ENCODE measurements at regions not wholly inside any gene's neighbourhood (a gene's known extent, or its start where the extent isn't known, plus 50 kb on each side); places are given as distances from the start of the nearest gene placed in this dataset.
"Not testable (repeated sequence)": the region's sequence is repeated elsewhere in the genome, so short reads cannot be mapped to it uniquely, and the experiment has no call there.

- DNase-seq: no peak
These were observed 650.0 kb upstream of the STXBP6 start for GRCh38 chr14:25699981-25700380.

GRCh38 chr14:25698111-25698510, 648.2 kb upstream of the STXBP6 start:
- DNase-seq: no peak

DNA sequence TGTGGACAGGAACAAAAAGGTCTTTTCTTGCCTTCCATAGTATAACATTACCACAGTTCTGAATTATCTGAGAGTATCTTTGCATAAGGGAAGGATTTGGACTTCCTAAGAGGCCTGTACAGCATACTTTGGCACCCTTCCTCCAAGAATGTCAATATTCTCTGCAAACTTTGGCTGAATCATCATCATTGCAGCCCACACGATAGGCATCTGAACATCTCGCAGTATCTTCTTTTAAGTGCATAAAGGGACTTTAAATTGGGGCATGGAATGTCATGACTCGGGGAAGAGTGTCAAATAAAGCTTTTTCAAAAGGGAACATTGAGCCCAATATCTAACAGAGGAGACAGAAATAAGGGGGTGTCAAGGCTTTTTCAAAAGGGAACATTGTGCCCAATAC, 646.2 kb upstream of the STXBP6 start:
- DNase-seq: no peak

- no peak for DNase-seq
These were observed 635.1 kb upstream of the STXBP6 start for GRCh38 chr14:25685004-25685403.

DNA sequence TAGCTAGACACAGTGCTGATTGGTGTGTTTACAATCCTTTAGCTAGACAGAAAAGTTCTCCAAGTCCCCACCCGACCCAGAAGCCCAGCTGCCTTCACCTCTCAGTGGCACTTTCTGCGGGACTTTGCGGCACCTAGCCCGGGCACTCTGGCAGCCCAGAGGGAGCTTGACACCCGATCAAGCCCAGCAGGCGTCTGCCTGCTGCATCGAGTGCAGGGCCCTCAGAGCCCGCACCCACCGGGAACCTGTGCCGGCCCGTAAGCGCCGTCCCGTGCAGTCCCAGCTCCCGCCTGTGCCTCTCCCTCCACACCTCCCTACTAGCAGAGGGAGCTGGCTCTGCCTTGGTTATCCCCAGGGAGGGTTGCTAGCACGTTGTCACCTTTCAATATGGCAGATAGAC, 631.0 kb upstream of the STXBP6 start:
- DNase-seq: no peak

DNA sequence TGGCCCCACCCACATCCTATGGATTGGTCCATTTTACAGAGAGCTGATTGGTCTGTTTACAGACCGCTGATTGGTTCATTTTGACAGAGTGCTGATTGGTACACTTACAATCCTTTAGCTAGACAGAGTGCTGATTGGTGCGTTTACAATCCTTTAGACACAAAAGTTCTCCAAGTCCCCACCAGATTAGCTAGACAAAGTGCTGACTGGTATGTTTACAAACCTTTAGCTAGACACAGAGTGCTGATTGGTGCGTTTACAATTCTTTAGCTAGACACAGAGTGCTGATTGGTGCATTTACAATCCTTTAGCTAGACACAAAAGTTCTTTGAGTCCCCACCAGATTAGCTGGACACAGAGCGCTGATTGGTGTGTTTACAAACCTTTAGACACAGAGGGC, 630.6 kb upstream of the STXBP6 start:
- DNase-seq: not testable (repeated sequence)

DNA sequence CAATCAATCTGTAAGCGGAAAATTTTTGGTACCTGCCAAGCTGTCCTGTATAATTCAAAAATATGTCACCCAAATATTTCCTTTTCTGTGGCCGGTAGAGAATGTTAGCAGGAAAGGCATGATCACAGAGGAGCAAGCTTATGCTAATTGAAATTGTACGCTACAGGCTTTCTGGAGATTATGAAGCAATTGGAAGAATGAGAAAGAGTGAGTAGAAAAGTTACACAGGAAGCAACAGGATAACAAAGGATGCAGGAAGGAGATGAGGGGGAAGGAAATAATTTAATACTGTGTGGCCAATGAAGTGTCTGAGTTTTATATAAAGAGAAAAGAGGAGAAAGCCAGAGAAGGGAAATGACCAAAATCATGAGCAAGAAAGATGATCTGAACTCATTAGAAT, 627.2 kb upstream of the STXBP6 start:
- DNase-seq: no peak

DNA sequence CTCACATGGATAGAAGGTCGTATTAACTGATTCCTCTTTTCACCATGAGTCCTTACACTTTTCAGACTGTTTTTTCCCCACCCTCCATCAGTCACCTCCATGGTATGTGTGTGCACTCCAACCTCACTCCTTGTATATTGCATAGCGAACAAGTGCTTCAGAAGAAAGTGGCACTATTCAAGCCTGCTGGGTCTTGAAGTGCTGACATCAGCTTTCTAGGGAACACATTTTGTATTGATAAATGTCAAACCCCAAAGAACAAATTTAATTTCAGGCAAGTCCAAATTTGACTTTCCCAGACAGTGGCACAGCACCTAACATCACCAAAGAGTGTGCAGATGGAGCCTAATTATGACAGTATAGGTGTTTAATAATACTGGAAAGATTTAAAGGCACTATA, 617.4 kb upstream of the STXBP6 start:
- DNase-seq: no peak

DNA sequence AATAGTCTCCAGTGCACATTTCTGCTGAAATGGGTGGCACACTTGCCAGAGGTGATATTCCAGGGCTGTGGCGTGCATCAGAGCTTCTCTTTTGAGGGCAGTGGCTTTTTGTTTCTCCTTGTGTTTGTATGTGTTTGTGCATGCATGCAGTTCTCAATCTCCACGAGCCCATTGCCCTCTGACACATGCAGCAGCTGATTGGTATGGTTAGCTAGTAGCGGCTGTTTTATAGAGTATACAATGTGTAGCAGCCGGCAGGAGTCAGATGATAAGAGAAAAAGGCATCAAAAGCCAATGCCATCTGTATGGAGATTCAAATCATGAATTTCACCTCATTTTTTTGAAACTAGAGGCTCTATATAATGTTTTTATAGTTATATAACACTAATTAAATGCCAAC, 616.9 kb upstream of the STXBP6 start:
- DNase-seq: no peak

DNA sequence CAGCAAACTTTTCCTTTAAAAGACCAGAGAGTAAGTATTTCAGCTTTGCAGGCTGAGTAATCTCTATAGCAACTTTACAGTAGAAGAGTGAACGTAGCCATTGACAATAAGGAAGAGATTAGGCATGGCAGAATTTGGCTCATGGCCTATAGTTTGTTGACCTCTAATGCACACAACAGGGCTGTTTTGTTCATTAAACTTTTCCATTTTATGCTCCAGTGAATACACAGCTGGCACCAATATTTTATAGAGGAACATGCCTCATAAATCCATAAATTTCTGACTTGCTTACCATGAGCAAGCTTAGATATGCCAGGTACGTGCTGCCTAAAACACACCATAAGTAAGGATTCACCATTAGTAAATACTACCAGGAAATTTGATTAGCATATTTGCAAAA, 609.0 kb upstream of the STXBP6 start:
- DNase-seq: no peak

GRCh38 chr14:25630447-25630846, 580.5 kb upstream of the STXBP6 start:
- no peak for DNase-seq

DNA sequence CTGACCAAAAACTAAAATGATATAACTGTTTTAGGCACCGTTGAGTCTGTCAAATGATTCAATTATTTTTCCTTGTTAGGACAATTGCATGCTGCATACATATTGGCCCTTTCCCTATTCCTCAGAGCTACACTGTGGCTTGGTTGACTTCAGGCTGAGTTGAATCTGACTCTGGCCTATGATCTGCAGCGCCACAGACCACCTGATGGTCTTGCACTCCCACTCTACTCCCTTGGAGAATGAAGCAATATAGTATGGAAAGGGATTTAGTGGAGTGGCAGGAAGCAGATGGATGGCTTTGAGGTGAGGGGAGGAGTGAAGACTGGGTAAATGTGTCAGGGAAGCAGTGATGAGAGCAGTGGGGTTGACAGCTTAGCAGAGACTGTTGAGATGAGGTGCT, 579.0 kb upstream of the STXBP6 start:
- DNase-seq: no peak

DNA sequence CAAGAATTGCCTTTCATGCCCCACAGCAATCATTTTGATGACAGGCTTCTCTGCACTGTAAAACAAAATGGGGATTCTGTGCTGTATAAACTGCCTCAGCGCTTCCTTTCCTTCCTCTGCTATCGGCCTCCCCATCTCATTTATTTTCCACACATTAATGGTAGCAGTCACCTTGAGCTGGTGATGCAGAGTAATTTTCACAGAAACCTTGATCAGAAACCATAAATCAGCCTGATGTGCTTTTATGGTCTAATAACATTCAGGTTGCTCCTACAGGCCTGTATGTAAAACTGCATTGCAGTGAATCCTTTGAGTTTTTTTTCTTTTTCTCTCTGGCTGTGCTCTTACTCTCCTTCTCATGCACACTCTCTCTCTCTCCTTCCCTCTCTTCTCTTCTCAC, 578.4 kb upstream of the STXBP6 start:
- DNase-seq: peak; percentile 6

DNA sequence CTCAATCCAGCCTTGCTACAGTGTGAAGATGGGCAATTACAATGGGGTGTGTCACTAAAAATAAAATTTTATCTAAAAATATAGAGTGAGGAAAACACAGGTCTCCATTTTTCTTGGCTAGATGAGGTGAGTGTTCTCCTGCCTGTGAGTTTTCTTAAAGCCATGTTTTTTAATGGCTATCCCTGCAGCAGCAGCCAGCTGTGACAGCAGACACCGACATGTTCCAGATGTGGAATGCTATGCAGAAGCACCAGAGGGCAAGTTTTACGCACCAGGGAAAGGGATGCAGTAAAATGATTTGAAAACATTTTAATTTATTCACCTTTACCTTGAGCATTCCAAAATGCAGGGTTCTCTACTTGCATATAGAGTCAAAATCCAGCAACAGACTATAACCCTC, 577.0 kb upstream of the STXBP6 start:
- no peak for DNase-seq

DNA sequence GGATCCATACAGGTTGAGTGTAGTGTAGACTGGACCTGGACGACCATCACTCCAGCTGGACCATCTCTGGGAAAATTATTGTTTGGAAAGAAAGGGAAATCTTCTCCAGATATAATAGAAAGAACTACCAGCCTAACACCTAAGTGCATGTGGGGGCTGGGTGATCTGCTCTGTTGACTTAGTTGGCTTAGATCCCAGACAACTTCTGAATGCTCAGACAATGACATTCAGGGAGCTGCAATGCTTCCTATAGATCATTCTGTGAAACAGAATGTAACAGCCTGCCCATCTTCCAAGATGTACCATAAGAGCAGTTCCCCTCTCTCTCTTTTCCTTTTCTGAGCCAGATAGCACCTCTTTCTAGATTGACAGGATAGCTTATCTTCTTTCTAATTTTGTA, 572.8 kb upstream of the STXBP6 start:
- no peak for DNase-seq

- DNase-seq: no peak
These were observed 570.6 kb upstream of the STXBP6 start for GRCh38 chr14:25620515-25620914.

GRCh38 chr14:25615174-25615573, 565.2 kb upstream of the STXBP6 start:
- DNase-seq: no peak

GRCh38 chr14:25607192-25607591, 557.2 kb upstream of the STXBP6 start:
- no peak for DNase-seq

DNA sequence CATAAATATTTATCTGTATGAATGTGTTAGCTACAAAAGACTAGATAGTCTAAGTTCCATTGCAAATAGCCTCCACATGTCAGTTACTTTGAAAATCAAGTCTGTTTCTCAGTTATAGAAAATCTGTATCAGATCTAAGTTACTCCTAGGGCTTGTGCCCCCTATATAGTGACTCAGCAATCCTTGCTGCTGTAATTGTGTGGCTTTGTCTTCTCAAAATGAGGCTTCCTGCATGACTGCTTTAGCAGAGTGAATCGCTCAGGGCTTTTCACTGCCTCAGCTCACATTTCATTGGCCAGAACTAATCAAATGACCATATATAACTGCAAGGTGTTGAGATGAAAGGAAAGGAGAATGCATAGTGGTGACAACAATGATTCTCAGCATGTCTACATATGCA, 552.2 kb upstream of the STXBP6 start:
- DNase-seq: no peak

DNA sequence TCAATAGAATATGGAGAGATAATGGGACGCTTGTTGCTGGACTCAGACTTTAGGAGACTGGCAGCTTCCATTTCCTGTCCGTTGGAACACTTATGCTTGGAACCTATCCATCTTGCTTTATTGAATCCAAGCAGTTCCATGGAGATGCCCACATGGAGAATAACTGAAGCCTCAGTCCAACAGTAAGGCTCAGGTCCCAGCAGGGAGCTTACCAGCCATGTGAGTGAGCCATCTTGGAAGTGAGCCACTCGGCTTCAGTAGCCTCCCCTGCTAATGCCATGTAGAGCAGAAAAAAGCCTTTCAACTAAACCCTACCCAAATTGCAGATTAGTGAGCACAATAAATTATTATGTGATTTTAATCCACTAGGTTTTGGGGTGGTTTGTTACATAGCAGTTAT, 538.8 kb upstream of the STXBP6 start:
- DNase-seq: no peak

DNA sequence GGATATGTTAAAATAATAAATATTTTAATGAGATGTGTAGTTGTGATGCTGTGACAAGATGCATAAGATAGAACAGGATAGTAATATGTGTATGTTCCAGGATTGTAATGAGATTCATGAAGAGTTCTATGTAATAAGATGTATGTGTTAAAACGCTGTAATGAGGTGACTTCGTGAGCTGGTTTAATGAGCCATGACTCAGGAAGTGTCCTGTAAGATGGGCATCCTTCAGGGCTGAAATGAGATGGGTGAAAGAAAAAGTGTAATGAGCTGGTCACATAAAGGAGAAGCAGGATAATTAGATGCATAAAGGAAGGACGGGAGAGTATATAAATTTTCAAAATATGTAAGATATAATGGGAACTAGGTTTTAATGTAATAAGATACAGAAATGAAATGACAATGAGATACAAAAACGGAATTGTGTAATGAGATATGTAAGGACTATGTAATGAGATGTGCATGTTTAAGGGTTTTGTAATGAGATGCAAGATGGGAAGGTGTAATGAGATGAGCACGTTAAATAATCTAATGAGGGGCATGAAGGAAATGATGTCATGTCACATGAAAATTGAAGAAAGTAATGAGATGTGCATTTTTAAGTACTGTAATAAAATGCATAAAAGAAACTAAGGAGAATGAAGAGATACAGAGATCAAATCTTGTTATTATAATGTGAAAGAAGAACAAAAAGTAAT, 524.8 kb upstream of the STXBP6 start:
- DNase-seq: no peak

GRCh38 chr14:25570483-25570882, 520.5 kb upstream of the STXBP6 start:
- DNase-seq: no peak

- no peak for DNase-seq
These were observed 507.5 kb upstream of the STXBP6 start for GRCh38 chr14:25557466-25557865.

GRCh38 chr14:25552826-25553225, 502.9 kb upstream of the STXBP6 start:
- no peak for DNase-seq

DNA sequence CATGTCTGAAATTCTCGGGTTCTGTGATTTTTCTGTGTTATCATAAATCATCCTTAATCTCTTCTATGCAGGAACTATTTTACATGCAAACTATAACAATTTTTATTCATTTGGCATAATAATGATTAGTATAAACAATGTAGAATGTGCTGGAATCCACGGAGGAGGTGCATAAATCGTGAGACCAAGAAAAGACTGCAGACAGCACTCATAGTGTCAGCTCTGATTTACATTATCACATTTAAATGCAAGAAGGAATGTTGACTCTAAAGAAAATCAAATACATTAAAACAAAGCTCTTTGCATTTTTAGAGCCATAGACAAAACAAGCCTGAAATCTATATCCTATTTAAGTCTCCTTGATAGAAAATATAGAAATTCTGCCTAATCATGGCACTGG, 501.7 kb upstream of the STXBP6 start:
- no peak for DNase-seq

All from right kidney (tissue), 1 donor.